ENCODE measurements at regions not wholly inside any gene's neighbourhood (a gene's known extent, or its start where the extent isn't known, plus 50 kb on each side); places are given as distances from the start of the nearest gene placed in this dataset.
"Not testable (repeated sequence)": the region's sequence is repeated elsewhere in the genome, so short reads cannot be mapped to it uniquely, and the experiment has no call there.

GRCh38 chr2:19644763-19645162 lies 257.0 kb downstream of the TTC32 start:
- no peak for DNase-seq

GRCh38 chr2:19643117-19643518 lies 258.7 kb downstream of the TTC32 start:
- no peak for DNase-seq

- DNase-seq: no peak
These were observed 259.3 kb downstream of the TTC32 start for GRCh38 chr2:19642501-19642900.

GRCh38 chr2:19635951-19636510 lies 265.8 kb downstream of the TTC32 start:
- DNase-seq: no peak

- no peak for DNase-seq
These were observed 269.3 kb downstream of the TTC32 start for GRCh38 chr2:19632403-19632991.

- DNase-seq: no peak
These were observed 269.9 kb downstream of the TTC32 start for GRCh38 chr2:19631871-19632270.

GRCh38 chr2:19630921-19631320 lies 270.9 kb downstream of the TTC32 start:
- no peak for DNase-seq

GRCh38 chr2:19627359-19627758 lies 268.9 kb upstream of the OSR1 start:
- DNase-seq: no peak

- DNase-seq: no peak
These were observed 265.1 kb upstream of the OSR1 start for GRCh38 chr2:19623488-19623887.

- DNase-seq: no peak
These were observed 258.9 kb upstream of the OSR1 start for GRCh38 chr2:19617257-19617848.

- DNase-seq: not testable (repeated sequence)
These were observed 257.0 kb upstream of the OSR1 start for GRCh38 chr2:19615402-19615801.

- DNase-seq: no peak
These were observed 255.6 kb upstream of the OSR1 start for GRCh38 chr2:19614066-19614465.

GRCh38 chr2:19611491-19612332 lies 253.3 kb upstream of the OSR1 start:
- no peak for DNase-seq

GRCh38 chr2:19609266-19609665 lies 250.8 kb upstream of the OSR1 start:
- DNase-seq: no peak

GRCh38 chr2:19607931-19608771 lies 249.7 kb upstream of the OSR1 start:
- no peak for DNase-seq

GRCh38 chr2:19607400-19607799 lies 249.0 kb upstream of the OSR1 start:
- DNase-seq: no peak

- DNase-seq: no peak
These were observed 242.6 kb upstream of the OSR1 start for GRCh38 chr2:19600982-19601381.

GRCh38 chr2:19600506-19600905 lies 242.1 kb upstream of the OSR1 start:
- DNase-seq: no peak

- DNase-seq: no peak
These were observed 240.5 kb upstream of the OSR1 start for GRCh38 chr2:19598971-19599370.

GRCh38 chr2:19592197-19592596 lies 233.8 kb upstream of the OSR1 start:
- no peak for DNase-seq

GRCh38 chr2:19589791-19590190 lies 231.4 kb upstream of the OSR1 start:
- no peak for DNase-seq

GRCh38 chr2:19580830-19581229 lies 222.4 kb upstream of the OSR1 start:
- DNase-seq: no peak

GRCh38 chr2:19580264-19580663 lies 221.8 kb upstream of the OSR1 start:
- DNase-seq: no peak

Measured in CD4-positive, alpha-beta T cell treated with Interferon gamma for 1 hour (primary cell).